ENCODE measurements at regions not wholly inside any gene's neighbourhood (a gene's known extent, or its start where the extent isn't known, plus 50 kb on each side); places are given as distances from the start of the nearest gene placed in this dataset.
"Not testable (repeated sequence)": the region's sequence is repeated elsewhere in the genome, so short reads cannot be mapped to it uniquely, and the experiment has no call there.

- not testable (repeated sequence) for H3K4me3 ChIP-seq (ENCODE audit: low read depth in 1 of 2, low read length in 2 of 2); H3K9ac ChIP-seq (ENCODE audit: low read depth in 1 of 2, low read length in 2 of 2); H3K27me3 ChIP-seq (ENCODE audit: control insufficient read depth in 1 of 2, insufficient read depth in 2 of 2, low read length in 2 of 2); H3K4me1 ChIP-seq (ENCODE audit: control insufficient read depth in 1 of 2, insufficient read depth in 2 of 2, low read length in 2 of 2); H3K27ac ChIP-seq (ENCODE audit: low read depth, low read length); H3K9me3 ChIP-seq (ENCODE audit: control insufficient read depth in 1 of 2, low read length in 2 of 2); H3K36me3 ChIP-seq (ENCODE audit: control insufficient read depth in 1 of 2, insufficient read depth in 2 of 2, low read length in 2 of 2)
Measured at GRCh38 chr10:38274879-38275278, 180.7 kb downstream of the ZNF37A start.

GRCh38 chr10:38292560-38292959, 198.4 kb downstream of the ZNF37A start:
- H3K4me1 ChIP-seq (ENCODE audit: control insufficient read depth in 1 of 2, insufficient read depth in 2 of 2, low read length in 2 of 2); H3K27me3 ChIP-seq (ENCODE audit: control insufficient read depth in 1 of 2, insufficient read depth in 2 of 2, low read length in 2 of 2); H3K4me3 ChIP-seq (ENCODE audit: low read depth in 1 of 2, low read length in 2 of 2): not testable (repeated sequence)

GRCh38 chr10:38310111-38310510, 216.0 kb downstream of the ZNF37A start:
- not testable (repeated sequence) for H3K9me3 ChIP-seq (ENCODE audit: control insufficient read depth in 1 of 2, low read length in 2 of 2); H3K9ac ChIP-seq (ENCODE audit: low read depth in 1 of 2, low read length in 2 of 2); H3K4me1 ChIP-seq (ENCODE audit: control insufficient read depth in 1 of 2, insufficient read depth in 2 of 2, low read length in 2 of 2)

More at GRCh38 chr10:38292560-38292959, 198.4 kb downstream of the ZNF37A start:
- not testable (repeated sequence) for H3K9me3 ChIP-seq (ENCODE audit: control insufficient read depth in 1 of 2, low read length in 2 of 2); H3K27ac ChIP-seq (ENCODE audit: low read depth, low read length); H3K36me3 ChIP-seq (ENCODE audit: control insufficient read depth in 1 of 2, insufficient read depth in 2 of 2, low read length in 2 of 2); H3K9ac ChIP-seq (ENCODE audit: low read depth in 1 of 2, low read length in 2 of 2)

GRCh38 chr10:38315090-38315805, 221.1 kb downstream of the ZNF37A start:
- H3K4me3 ChIP-seq (ENCODE audit: low read depth in 1 of 2, low read length in 2 of 2); H3K9ac ChIP-seq (ENCODE audit: low read depth in 1 of 2, low read length in 2 of 2); H3K27me3 ChIP-seq (ENCODE audit: control insufficient read depth in 1 of 2, insufficient read depth in 2 of 2, low read length in 2 of 2); H3K4me1 ChIP-seq (ENCODE audit: control insufficient read depth in 1 of 2, insufficient read depth in 2 of 2, low read length in 2 of 2); H3K9me3 ChIP-seq (ENCODE audit: control insufficient read depth in 1 of 2, low read length in 2 of 2); H3K27ac ChIP-seq (ENCODE audit: low read depth, low read length); H3K36me3 ChIP-seq (ENCODE audit: control insufficient read depth in 1 of 2, insufficient read depth in 2 of 2, low read length in 2 of 2): not testable (repeated sequence)

More at GRCh38 chr10:38310111-38310510, 216.0 kb downstream of the ZNF37A start:
- H3K36me3 ChIP-seq (ENCODE audit: control insufficient read depth in 1 of 2, insufficient read depth in 2 of 2, low read length in 2 of 2); H3K4me3 ChIP-seq (ENCODE audit: low read depth in 1 of 2, low read length in 2 of 2); H3K27ac ChIP-seq (ENCODE audit: low read depth, low read length); H3K27me3 ChIP-seq (ENCODE audit: control insufficient read depth in 1 of 2, insufficient read depth in 2 of 2, low read length in 2 of 2): not testable (repeated sequence)

- not testable (repeated sequence) for H3K4me1 ChIP-seq (ENCODE audit: control insufficient read depth in 1 of 2, insufficient read depth in 2 of 2, low read length in 2 of 2); H3K4me3 ChIP-seq (ENCODE audit: low read depth in 1 of 2, low read length in 2 of 2); H3K27ac ChIP-seq (ENCODE audit: low read depth, low read length); H3K27me3 ChIP-seq (ENCODE audit: control insufficient read depth in 1 of 2, insufficient read depth in 2 of 2, low read length in 2 of 2); H3K36me3 ChIP-seq (ENCODE audit: control insufficient read depth in 1 of 2, insufficient read depth in 2 of 2, low read length in 2 of 2); H3K9me3 ChIP-seq (ENCODE audit: control insufficient read depth in 1 of 2, low read length in 2 of 2); H3K9ac ChIP-seq (ENCODE audit: low read depth in 1 of 2, low read length in 2 of 2)
Measured at GRCh38 chr10:38321393-38321792, 227.3 kb downstream of the ZNF37A start.

- H3K9me3 ChIP-seq (ENCODE audit: control insufficient read depth in 1 of 2, low read length in 2 of 2); H3K4me1 ChIP-seq (ENCODE audit: control insufficient read depth in 1 of 2, insufficient read depth in 2 of 2, low read length in 2 of 2); H3K9ac ChIP-seq (ENCODE audit: low read depth in 1 of 2, low read length in 2 of 2); H3K27ac ChIP-seq (ENCODE audit: low read depth, low read length); H3K27me3 ChIP-seq (ENCODE audit: control insufficient read depth in 1 of 2, insufficient read depth in 2 of 2, low read length in 2 of 2); H3K36me3 ChIP-seq (ENCODE audit: control insufficient read depth in 1 of 2, insufficient read depth in 2 of 2, low read length in 2 of 2); H3K4me3 ChIP-seq (ENCODE audit: low read depth in 1 of 2, low read length in 2 of 2): not testable (repeated sequence)
Measured at GRCh38 chr10:38330306-38330705, 236.2 kb downstream of the ZNF37A start.

- not testable (repeated sequence) for H3K36me3 ChIP-seq (ENCODE audit: control insufficient read depth in 1 of 2, insufficient read depth in 2 of 2, low read length in 2 of 2); H3K4me1 ChIP-seq (ENCODE audit: control insufficient read depth in 1 of 2, insufficient read depth in 2 of 2, low read length in 2 of 2); H3K4me3 ChIP-seq (ENCODE audit: low read depth in 1 of 2, low read length in 2 of 2); H3K27ac ChIP-seq (ENCODE audit: low read depth, low read length); H3K27me3 ChIP-seq (ENCODE audit: control insufficient read depth in 1 of 2, insufficient read depth in 2 of 2, low read length in 2 of 2); H3K9me3 ChIP-seq (ENCODE audit: control insufficient read depth in 1 of 2, low read length in 2 of 2); H3K9ac ChIP-seq (ENCODE audit: low read depth in 1 of 2, low read length in 2 of 2)
Measured at GRCh38 chr10:38331106-38331505, 237.0 kb downstream of the ZNF37A start.

GRCh38 chr10:38333699-38334098, 239.6 kb downstream of the ZNF37A start:
- H3K4me3 ChIP-seq (ENCODE audit: low read depth in 1 of 2, low read length in 2 of 2); H3K27me3 ChIP-seq (ENCODE audit: control insufficient read depth in 1 of 2, insufficient read depth in 2 of 2, low read length in 2 of 2); H3K36me3 ChIP-seq (ENCODE audit: control insufficient read depth in 1 of 2, insufficient read depth in 2 of 2, low read length in 2 of 2); H3K4me1 ChIP-seq (ENCODE audit: control insufficient read depth in 1 of 2, insufficient read depth in 2 of 2, low read length in 2 of 2); H3K9ac ChIP-seq (ENCODE audit: low read depth in 1 of 2, low read length in 2 of 2); H3K9me3 ChIP-seq (ENCODE audit: control insufficient read depth in 1 of 2, low read length in 2 of 2); H3K27ac ChIP-seq (ENCODE audit: low read depth, low read length): not testable (repeated sequence)

GRCh38 chr10:38350645-38351044, 256.5 kb downstream of the ZNF37A start:
- H3K9me3 ChIP-seq (ENCODE audit: control insufficient read depth in 1 of 2, low read length in 2 of 2); H3K4me3 ChIP-seq (ENCODE audit: low read depth in 1 of 2, low read length in 2 of 2); H3K27me3 ChIP-seq (ENCODE audit: control insufficient read depth in 1 of 2, insufficient read depth in 2 of 2, low read length in 2 of 2); H3K4me1 ChIP-seq (ENCODE audit: control insufficient read depth in 1 of 2, insufficient read depth in 2 of 2, low read length in 2 of 2); H3K36me3 ChIP-seq (ENCODE audit: control insufficient read depth in 1 of 2, insufficient read depth in 2 of 2, low read length in 2 of 2); H3K27ac ChIP-seq (ENCODE audit: low read depth, low read length); H3K9ac ChIP-seq (ENCODE audit: low read depth in 1 of 2, low read length in 2 of 2): not testable (repeated sequence)

GRCh38 chr10:38354410-38354809, 260.3 kb downstream of the ZNF37A start:
- H3K36me3 ChIP-seq (ENCODE audit: control insufficient read depth in 1 of 2, insufficient read depth in 2 of 2, low read length in 2 of 2), result not testable (repeated sequence)

More at GRCh38 chr10:38354410-38354809, 260.3 kb downstream of the ZNF37A start:
- not testable (repeated sequence) for H3K4me1 ChIP-seq (ENCODE audit: control insufficient read depth in 1 of 2, insufficient read depth in 2 of 2, low read length in 2 of 2); H3K9me3 ChIP-seq (ENCODE audit: control insufficient read depth in 1 of 2, low read length in 2 of 2); H3K27me3 ChIP-seq (ENCODE audit: control insufficient read depth in 1 of 2, insufficient read depth in 2 of 2, low read length in 2 of 2); H3K4me3 ChIP-seq (ENCODE audit: low read depth in 1 of 2, low read length in 2 of 2); H3K27ac ChIP-seq (ENCODE audit: low read depth, low read length); H3K9ac ChIP-seq (ENCODE audit: low read depth in 1 of 2, low read length in 2 of 2)
